ENCODE measurements at regions not wholly inside any gene's neighbourhood (a gene's known extent, or its start where the extent isn't known, plus 50 kb on each side); places are given as distances from the start of the nearest gene placed in this dataset.

DNA sequence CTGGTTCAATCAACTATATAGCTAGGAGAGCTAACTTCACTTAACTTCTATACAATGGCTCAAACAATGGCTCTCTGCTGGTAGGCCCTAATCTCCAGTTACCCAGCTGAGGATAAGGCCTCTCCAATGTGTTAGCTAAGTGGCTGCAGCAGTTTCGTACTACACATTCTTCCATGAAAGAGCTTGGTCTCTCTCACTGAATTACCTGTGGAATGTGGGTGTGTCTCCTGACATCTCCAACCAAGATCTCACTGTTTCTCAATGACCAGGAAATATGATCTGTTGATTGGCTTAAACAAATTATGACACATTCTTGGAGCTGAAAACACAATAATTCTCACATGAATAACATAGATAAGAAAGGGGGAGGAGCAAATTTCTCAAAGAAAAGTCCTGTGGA, 169.8 kb upstream of the ROBO1 start:
- FAIRE-seq (peak; percentile 81), DNase-seq (ENCODE audit: insufficient read length, low spot score) (peak; percentile 35)

DNA sequence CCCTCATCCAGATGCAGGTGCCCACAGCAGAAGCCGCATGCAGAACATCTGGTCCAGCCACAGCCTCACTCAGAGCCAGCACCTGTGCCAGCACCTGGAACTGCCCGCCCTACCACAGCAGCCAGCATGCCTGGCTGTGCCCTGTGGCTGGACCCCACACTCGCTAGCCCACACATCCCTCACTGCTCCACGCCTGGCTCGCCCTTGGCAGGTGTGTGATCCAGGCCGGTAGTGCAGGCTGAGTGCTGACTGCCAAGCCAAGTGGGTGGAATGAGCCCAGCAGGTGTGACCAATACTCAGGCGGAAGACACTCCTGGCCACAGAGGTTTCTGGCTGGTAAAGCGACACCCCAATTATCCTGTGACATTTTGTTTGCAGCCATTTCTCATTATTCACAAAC, 162.4 kb upstream of the ROBO1 start:
- no peak for FAIRE-seq
- no peak for DNase-seq (ENCODE audit: insufficient read length, low spot score)

DNA sequence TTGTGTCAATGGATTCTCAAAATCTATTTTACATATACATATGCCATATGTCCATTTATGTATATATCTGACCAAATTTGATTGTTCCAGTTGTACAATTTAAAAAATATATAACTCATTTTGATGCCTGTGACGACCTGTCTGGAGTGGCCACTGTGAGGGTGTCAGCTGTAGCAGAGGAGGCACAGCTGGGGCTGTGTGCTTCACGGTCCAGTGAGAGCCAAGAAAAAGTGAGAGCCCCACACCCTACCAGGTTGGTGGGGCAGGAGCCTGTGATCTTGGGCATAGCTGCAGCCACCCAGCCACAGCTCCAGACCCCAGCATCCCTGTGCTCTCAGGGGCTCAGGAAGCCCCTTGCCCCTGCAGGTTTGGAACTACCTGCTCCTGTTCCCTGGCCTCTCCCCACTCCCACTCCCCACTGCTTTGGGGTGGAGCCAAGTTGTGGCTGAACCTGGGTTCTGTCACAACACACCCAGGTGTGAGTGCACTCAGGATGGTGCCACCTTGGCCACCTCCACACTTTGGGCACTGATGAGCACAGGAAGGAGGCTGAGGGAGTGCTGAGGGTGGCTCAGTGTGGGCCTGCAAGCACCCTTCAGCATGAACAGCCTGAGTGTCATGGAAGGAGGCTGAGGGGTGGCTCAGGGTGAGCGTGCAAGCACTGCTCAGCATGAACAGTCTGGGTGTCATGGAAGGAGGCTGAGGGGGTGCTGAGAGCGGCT, 161.1 kb upstream of the ROBO1 start:
- no peak for DNase-seq (ENCODE audit: insufficient read length, low spot score)
- FAIRE-seq: no peak

- DNase-seq (ENCODE audit: insufficient read length, low spot score) (no peak), FAIRE-seq (no peak)
Measured at GRCh38 chr3:79926522-79926921, 158.7 kb upstream of the ROBO1 start.

DNA sequence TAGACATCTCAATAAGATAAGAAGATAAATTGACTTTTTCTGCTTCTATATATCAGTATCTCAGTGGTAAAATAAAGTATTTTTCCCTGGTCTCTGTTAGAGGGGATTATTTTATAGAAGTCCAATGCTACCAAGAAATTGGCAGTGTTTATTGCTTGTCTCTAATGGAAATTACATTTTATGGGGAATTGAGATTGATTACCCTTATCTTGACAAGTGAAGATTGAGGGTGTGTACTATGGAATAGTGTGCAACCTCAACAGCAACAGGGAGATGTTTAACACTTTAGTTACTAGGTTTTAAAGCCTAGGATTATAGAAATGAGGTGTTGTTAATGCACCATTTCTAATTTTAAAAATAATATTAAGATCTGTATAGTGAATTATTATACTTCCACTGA, 154.8 kb upstream of the ROBO1 start:
- FAIRE-seq (no peak), DNase-seq (ENCODE audit: insufficient read length, low spot score) (no peak)

DNA sequence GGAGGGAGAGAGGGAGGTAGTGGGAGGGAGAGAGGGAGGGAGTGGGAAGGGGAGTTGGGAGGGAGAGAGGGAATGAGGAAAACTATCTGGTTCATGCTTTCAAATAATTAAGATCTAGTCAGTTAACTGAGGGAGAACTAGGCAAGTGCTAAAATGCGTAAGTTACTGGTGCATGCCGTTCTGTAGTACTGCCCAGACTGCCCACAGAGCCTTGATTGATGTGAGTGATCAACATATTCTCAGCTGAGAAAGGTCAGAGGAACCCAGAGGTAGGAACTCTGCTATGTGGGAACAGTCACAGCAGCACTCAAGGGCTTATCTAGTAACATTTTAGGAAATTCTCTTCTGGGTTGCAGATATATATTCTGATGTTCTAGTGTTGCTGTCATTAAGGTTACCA, 149.8 kb upstream of the ROBO1 start:
- FAIRE-seq (no peak), DNase-seq (ENCODE audit: insufficient read length, low spot score) (no peak)

DNA sequence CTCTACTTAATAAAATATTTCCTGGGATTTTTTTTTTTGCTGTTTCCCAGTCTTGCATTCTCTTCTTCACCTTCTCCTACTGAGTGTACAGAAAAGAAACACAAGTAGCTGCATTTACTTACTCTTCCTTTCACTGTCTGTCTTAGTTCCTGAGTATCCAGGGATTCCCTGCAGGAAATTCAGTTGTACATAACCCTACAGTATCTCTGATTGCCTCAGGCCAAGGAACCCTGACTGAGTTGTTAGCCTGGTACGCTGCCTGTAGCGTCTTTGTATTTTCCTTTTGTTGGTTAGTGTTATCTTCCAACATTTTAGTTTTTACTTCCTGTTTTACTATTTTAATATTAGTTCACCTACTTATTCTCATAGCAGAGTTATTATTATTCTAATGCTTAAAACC, 142.5 kb upstream of the ROBO1 start:
- FAIRE-seq: no peak
- no peak for DNase-seq (ENCODE audit: insufficient read length, low spot score)

- no peak for FAIRE-seq
- DNase-seq (ENCODE audit: insufficient read length, low spot score): no peak
Measured at GRCh38 chr3:79906106-79906505, 138.3 kb upstream of the ROBO1 start.

DNA sequence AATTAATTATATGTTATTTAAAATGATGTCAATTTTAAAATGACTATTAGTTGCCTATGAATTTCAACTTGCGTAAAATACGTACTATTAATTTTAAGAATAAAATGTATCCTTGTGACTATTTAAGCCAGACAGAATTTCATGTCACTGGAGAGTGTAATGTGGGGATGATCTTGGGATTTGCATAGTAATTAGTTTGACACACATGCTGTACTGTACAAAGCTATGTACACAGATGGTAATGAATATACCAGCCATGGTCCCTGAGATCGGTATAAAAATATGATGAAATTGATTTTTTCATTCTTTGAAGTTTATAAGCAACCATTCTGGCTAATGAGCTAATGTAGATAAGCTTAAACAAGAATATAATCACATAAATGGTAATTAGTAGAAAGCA, 134.4 kb upstream of the ROBO1 start:
- FAIRE-seq (no peak), DNase-seq (ENCODE audit: insufficient read length, low spot score) (no peak)

GRCh38 chr3:79898907-79899306, 131.1 kb upstream of the ROBO1 start:
- no peak for DNase-seq (ENCODE audit: insufficient read length, low spot score)
- no peak for FAIRE-seq

- no peak for DNase-seq (ENCODE audit: insufficient read length, low spot score)
- FAIRE-seq: no peak
Measured at GRCh38 chr3:79896086-79896485, 128.3 kb upstream of the ROBO1 start.

GRCh38 chr3:79887213-79887612, 119.4 kb upstream of the ROBO1 start:
- DNase-seq (ENCODE audit: insufficient read length, low spot score) (no peak), FAIRE-seq (no peak)

- no peak for FAIRE-seq
- no peak for DNase-seq (ENCODE audit: insufficient read length, low spot score)
Measured at GRCh38 chr3:79886204-79886603, 118.4 kb upstream of the ROBO1 start.

GRCh38 chr3:79885407-79885806, 117.6 kb upstream of the ROBO1 start:
- no peak for DNase-seq (ENCODE audit: insufficient read length, low spot score)
- no peak for FAIRE-seq

GRCh38 chr3:79884354-79884753, 116.6 kb upstream of the ROBO1 start:
- no peak for FAIRE-seq

GRCh38 chr3:79881431-79881830, 113.6 kb upstream of the ROBO1 start:
- DNase-seq (ENCODE audit: insufficient read length, low spot score) (no peak), FAIRE-seq (no peak)

More at GRCh38 chr3:79884354-79884753, 116.6 kb upstream of the ROBO1 start:
- DNase-seq (ENCODE audit: insufficient read length, low spot score): no peak

- DNase-seq (ENCODE audit: insufficient read length, low spot score) (no peak), FAIRE-seq (peak; percentile 40)
Measured at GRCh38 chr3:79878708-79879107, 110.9 kb upstream of the ROBO1 start.

DNA sequence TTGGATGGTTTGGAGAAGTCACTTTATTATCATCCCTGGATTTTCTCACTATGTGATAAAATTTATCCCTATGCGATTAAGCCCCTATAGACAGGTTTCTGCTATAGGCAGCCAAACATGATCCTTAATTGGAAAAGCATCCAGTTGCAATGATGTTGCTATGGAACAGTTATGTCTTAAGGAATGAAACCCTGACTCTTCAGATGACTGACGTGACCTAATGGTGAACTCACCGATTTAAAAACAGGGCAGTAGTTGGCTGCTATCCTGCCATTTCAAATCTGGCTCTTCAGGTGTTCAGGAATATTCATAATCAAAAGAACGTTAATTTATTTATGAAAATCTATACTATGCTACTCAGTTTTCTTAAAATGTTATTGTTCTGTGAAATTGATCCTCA, 106.8 kb upstream of the ROBO1 start:
- DNase-seq (ENCODE audit: insufficient read length, low spot score) (no peak), FAIRE-seq (no peak)

DNA sequence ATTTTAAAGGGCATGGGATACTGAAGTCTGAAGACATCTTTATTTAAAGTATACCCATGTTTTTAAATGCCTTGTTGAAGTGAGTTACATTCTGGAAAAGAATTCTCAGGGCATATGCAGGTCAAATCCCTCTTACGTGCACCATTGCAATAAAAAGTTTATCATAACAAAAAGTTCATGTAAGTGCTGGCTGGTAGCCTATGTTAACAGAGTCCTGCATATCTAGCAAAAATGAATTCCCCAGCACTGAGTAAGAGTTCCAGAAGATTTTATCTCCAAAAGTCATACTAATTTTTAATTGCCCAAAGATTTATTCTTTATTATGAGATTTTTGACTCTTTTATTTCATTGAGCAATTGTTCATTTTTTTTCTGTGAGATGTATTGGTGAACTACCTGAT, 104.7 kb upstream of the ROBO1 start:
- no peak for FAIRE-seq

DNA sequence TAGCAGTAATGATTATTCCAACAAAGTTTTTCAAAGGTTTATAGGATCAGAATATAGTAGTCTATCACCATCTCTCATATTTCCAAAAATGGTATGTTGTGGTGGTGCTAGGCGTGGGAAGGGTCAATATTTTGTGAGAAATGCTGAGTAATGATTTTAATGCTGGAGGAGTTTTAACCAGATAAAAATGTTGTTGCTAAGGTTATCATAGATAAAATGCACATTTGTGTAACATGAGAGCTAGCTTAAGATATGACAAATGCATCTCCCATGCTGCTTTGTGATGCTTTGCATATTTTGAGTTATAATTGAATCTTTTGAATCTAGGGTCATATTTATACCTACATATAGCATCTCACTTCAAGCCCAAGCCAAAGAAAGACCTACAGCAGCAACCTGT, 103.9 kb upstream of the ROBO1 start:
- DNase-seq (ENCODE audit: insufficient read length, low spot score): no peak
- FAIRE-seq: no peak

More for the DNA sequence above, 104.7 kb upstream of the ROBO1 start:
- DNase-seq (ENCODE audit: insufficient read length, low spot score): peak; percentile 34

DNA sequence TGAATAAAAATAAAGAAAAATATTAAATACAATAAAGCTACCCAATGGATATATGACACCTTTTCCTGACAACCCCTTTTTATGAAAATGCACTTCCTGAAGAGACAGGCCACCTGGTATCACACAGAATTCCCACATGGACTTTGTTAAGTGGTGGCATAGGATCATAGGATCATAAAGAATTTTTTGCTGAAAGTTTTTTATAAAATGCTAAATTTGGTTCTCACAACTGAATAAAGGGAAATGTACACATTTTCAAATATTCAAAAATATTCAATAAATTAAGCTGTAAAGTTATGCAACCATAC, 102.5 kb upstream of the ROBO1 start:
- no peak for DNase-seq (ENCODE audit: insufficient read length, low spot score)
- no peak for FAIRE-seq

DNA sequence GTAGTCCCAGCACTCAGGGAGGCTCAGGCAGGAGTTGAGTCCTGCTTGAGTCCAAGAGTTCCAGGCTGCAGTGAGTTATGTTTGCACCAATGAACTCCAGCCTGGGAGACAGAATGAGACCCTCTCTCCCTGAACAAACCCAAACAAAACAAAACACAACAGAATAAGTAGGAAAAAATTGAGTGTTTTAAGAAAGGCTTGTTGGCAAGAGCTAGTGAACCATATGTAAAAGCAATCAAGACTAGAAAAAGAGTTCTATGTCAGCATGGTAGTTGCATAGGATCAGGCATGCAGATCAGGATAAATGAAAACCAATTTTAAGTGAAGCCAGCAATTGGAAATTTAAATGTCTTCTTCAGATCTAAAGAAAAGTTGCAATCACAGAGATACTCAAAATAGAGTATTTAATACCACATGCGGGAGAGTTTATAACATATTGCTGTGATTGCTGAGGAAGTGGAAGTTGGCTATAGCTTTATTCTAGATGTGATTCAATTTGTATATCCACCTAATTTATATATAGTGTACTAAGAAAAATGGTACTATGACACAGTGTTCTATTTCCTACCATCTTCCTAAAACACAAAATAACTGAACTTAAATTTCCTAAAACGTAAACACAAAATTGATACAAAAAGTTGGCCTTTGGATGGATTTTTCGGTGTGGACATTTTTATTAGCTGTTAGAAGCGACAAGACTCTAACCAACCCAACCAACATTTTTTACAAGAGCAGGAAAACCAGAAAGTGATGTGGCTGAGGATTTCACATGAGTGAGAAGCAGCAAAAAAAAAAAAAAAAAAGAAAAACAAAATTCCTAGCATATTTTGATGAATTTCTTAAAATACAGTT, 101.9 kb upstream of the ROBO1 start:
- DNase-seq (ENCODE audit: insufficient read length, low spot score) (no peak), FAIRE-seq (peak; percentile 33)

Data from HTR-8/SVneo (cell line).